ENCODE measurements at regions not wholly inside any gene's neighbourhood (a gene's known extent, or its start where the extent isn't known, plus 50 kb on each side); places are given as distances from the start of the nearest gene placed in this dataset.

- Histone ChIP-seq H3K79me2 (ENCODE audit: insufficient read depth, low read length) (no peaks in the 10 kb centered on the region), H3K23me2 (ENCODE audit: insufficient read length, low read depth, low read length, poor library complexity, severe bottlenecking) (no peaks in the 10 kb centered on the region), H3K4me2 (ENCODE audit: insufficient read depth, insufficient read length, low read length) (no peak overlapping the region), H3K4me1 (ENCODE audit: insufficient read depth, low read length) (no peaks in the 10 kb centered on the region), H3K14ac (ENCODE audit: insufficient read depth, low read length) (no peak overlapping the region), H2BK120ac (ENCODE audit: low read depth, low read length, poor library complexity, severe bottlenecking) (no peak overlapping the region), H3K9me3 (ENCODE audit: control insufficient read depth, low read depth, low read length) (no peaks in the 10 kb centered on the region), H4K20me1 (ENCODE audit: control insufficient read depth, insufficient read depth, insufficient read length) (no peaks in the 10 kb centered on the region), H2AK5ac (ENCODE audit: insufficient read length, low read length) (no peak overlapping the region), H2BK15ac (ENCODE audit: low read depth, low read length) (no peak overlapping the region), H3T11ph (ENCODE audit: low read length) (no peak overlapping the region), H2BK20ac (ENCODE audit: low read depth, low read length, poor library complexity, severe bottlenecking) (no peak overlapping the region), H4K5ac (ENCODE audit: insufficient read length, low read depth, low read length) (no peak overlapping the region), H3K4ac (ENCODE audit: low read depth, low read length) (no peak overlapping the region), H3K27ac (ENCODE audit: insufficient read length, low read depth, low read length) (no peak overlapping the region), H3K9ac (ENCODE audit: extremely low read depth, insufficient read length, low read length) (no peak overlapping the region), H3K56ac (ENCODE audit: insufficient read length, low read depth, low read length) (no peak overlapping the region), H2BK12ac (ENCODE audit: insufficient read length, low read depth, low read length) (no peak overlapping the region), H2BK5ac (ENCODE audit: insufficient read length, low read length) (no peak overlapping the region), H3K23ac (ENCODE audit: insufficient read length, low read depth, low read length) (no peak overlapping the region), H4K8ac (replicated peaks; ENCODE audit: insufficient read length, low read depth, low read length) (no peak overlapping the region), H2AFZ (ENCODE audit: low read length) (no peak overlapping the region), H3K27me3 (ENCODE audit: insufficient read depth, low read length) (no peaks in the 10 kb centered on the region), H3K79me1 (ENCODE audit: insufficient read depth, low read depth, low read length, poor library complexity, severe bottlenecking) (no peaks in the 10 kb centered on the region), H3K18ac (ENCODE audit: insufficient read length, low read depth, low read length) (no peak overlapping the region), H4K91ac (ENCODE audit: insufficient read length, low read depth, low read length) (no peak overlapping the region)
- H3K9me3 Mint-ChIP-seq, result no peaks in the 10 kb centered on the region; a peak in 1 of 5 replicates
- H3K4me1 Mint-ChIP-seq, result peaks cover 4 to 8% of the 10 kb centered on the region in 2 experiments
- TF ChIP-seq, protein P1, sequence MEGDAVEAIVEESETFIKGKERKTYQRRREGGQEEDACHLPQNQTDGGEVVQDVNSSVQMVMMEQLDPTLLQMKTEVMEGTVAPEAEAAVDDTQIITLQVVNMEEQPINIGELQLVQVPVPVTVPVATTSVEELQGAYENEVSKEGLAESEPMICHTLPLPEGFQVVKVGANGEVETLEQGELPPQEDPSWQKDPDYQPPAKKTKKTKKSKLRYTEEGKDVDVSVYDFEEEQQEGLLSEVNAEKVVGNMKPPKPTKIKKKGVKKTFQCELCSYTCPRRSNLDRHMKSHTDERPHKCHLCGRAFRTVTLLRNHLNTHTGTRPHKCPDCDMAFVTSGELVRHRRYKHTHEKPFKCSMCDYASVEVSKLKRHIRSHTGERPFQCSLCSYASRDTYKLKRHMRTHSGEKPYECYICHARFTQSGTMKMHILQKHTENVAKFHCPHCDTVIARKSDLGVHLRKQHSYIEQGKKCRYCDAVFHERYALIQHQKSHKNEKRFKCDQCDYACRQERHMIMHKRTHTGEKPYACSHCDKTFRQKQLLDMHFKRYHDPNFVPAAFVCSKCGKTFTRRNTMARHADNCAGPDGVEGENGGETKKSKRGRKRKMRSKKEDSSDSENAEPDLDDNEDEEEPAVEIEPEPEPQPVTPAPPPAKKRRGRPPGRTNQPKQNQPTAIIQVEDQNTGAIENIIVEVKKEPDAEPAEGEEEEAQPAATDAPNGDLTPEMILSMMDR (conservative IDR thresholded peaks at IDR 0.05), result no peak
- H3K4me3 Mint-ChIP-seq, result no peak overlapping the region
- no peaks in the 10 kb centered on the region for H3K36me3 Mint-ChIP-seq (ENCODE audit: insufficient read depth in 1 of 3, low read depth in 3 of 3)
- H3K27ac Mint-ChIP-seq, result no peak overlapping the region
- no peaks in the 10 kb centered on the region for H3K27me3 Mint-ChIP-seq (ENCODE audit: low read depth)
- no peak for DNase-seq
Observed at GRCh38 chr3:22859618-22860017, 343.5 kb upstream of the UBE2E2 start.
